Right atrium auricular region (tissue), 2 donors: ENCODE measurements at regions not wholly inside any gene's neighbourhood (a gene's known extent, or its start where the extent isn't known, plus 50 kb on each side); places are given as distances from the start of the nearest gene placed in this dataset.

ENCODE experiments used
- DNase-seq: peaks from one replicate; pipeline ENCODE4 v3.0.0-alpha.2; 2019; ENCODE audit warnings: low spot score
- H3K27ac ChIP-seq, 2 donors: fragments of 200-600 bp; sonication (generic); 1 replicate in 1 of 2; 2 replicates in 1 of 2; pipeline ENCODE4 v1.5.1; 2016 to 2019
- H3K27me3 ChIP-seq, 2 donors: fragments of 200-600 bp; sonication (generic); one replicate each; pipeline versions ENCODE4 v1.5.1 to v1.6.0; 2017 to 2019
- H3K36me3 ChIP-seq: fragments of 200-600 bp; sonication (generic); one replicate; pipeline ENCODE4 v1.5.1; 2016
- H3K4me1 ChIP-seq, 2 donors: fragments of 200-600 bp; sonication (generic); one replicate each; pipeline versions ENCODE4 v1.5.1 to v1.6.0; 2017 to 2019
- H3K4me3 ChIP-seq, 2 donors: fragments of 200-600 bp; sonication (generic); 1 replicate in 1 of 2; 2 replicates in 1 of 2; pipeline ENCODE4 v1.5.1; 2017 to 2019; ENCODE audit warnings: mild to moderate bottlenecking in 1 of 2, moderate library complexity in 1 of 2
- H3K9me3 ChIP-seq, 2 donors: fragments of 200-600 bp; sonication (generic); one replicate each; pipeline ENCODE4 v1.5.1; 2019
- CTCF ChIP-seq, 2 donors: fragments of 200-600 bp; sonication (generic); IDR thresholded peaks; one replicate each; pipeline ENCODE4 v1.5.1; 2019; ENCODE audit warnings: antibody characterized with exemption in 2 of 2

GRCh38 chr20:55596431-55596830 is 408.9 kb downstream of the CBLN4 start:
- no peak overlapping the region for H3K27ac ChIP-seq
- no peak overlapping the region for H3K4me3 ChIP-seq
- TF ChIP-seq CTCF (IDR thresholded peaks at IDR 0.05): no peak
- no peaks in the 10 kb centered on the region for H3K9me3 ChIP-seq
- H3K4me1 ChIP-seq: no peaks in the 10 kb centered on the region
- no peaks in the 10 kb centered on the region for H3K36me3 ChIP-seq
- DNase-seq: no peak
- H3K27me3 ChIP-seq: no peaks in the 10 kb centered on the region

DNA sequence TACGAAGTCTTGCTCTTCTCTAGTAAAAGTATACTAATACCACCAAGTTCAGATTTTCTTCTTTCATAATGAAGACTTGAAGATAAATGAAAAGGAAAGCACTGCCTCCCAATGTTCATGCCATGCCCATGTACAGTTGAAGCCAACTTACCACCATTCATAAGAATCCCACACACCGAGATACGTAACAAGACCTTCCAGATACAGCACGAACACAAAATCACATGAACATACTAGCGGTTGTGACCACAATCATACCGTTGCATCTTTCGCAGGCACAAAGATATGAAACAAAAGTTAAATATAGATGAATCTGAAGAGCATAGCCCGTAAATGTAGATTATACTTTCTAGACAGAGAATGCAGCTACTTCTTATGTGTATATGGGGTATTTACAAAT is 412.5 kb downstream of the CBLN4 start:
- TF ChIP-seq CTCF (IDR thresholded peaks at IDR 0.05): no peak
- Histone ChIP-seq H3K36me3 (no peaks in the 10 kb centered on the region), H3K4me3 (no peak overlapping the region), H3K27ac (no peak overlapping the region), H3K27me3 (no peaks in the 10 kb centered on the region), H3K4me1 (no peaks in the 10 kb centered on the region), H3K9me3 (no peaks in the 10 kb centered on the region)
- DNase-seq: no peak

- H3K27ac ChIP-seq: no peak overlapping the region
- no peak for TF ChIP-seq CTCF (IDR thresholded peaks at IDR 0.05)
- no peaks in the 10 kb centered on the region for H3K9me3 ChIP-seq
- no peaks in the 10 kb centered on the region for H3K27me3 ChIP-seq
- no peak overlapping the region for H3K4me3 ChIP-seq
- no peaks in the 10 kb centered on the region for H3K36me3 ChIP-seq
- H3K4me1 ChIP-seq: no peaks in the 10 kb centered on the region
- no peak for DNase-seq
Observed at GRCh38 chr20:55586610-55587009, 418.7 kb downstream of the CBLN4 start.

DNA sequence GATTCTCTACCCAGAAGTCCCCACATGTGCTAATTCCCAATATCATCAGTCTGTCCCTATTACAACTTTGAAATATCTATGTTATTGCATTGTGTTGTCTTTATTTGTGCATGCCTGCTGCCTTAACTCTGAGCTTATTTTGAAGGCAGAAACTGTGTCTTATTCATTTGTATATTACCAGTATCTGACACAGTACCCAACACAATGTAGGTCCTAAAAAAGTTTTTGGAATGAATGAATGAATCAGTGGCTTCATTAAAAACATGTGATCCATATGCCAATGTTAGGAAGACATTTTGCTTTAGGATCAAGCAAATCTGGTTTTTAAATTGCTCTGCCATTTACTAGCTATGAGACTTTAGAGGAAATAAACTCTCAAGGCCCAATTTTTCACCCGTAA is 420.4 kb downstream of the CBLN4 start:
- Histone ChIP-seq H3K27ac (no peak overlapping the region), H3K27me3 (no peaks in the 10 kb centered on the region), H3K9me3 (no peaks in the 10 kb centered on the region), H3K36me3 (no peaks in the 10 kb centered on the region), H3K4me3 (no peak overlapping the region), H3K4me1 (no peaks in the 10 kb centered on the region)
- no peak for DNase-seq
- no peak for TF ChIP-seq CTCF (IDR thresholded peaks at IDR 0.05)

DNA sequence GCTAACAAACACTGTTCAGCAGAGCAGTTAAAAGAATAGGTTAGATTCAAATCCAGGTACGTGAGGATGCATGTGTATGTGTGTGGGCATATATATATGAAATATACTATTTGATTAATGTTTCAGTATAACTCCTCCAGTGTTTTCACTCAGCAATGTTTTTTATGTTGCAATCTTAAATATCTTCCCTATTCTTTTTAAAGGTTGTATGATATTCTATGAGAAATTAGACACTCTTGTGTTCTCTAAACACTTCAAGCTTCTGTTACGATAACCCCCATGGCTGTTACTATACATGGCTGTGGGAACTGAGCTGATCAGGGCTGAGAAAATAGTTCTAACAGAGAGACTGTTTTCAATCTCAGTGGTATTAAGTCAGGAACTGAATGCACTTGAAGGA is 421.0 kb downstream of the CBLN4 start:
- Histone ChIP-seq H3K36me3 (no peaks in the 10 kb centered on the region), H3K9me3 (no peaks in the 10 kb centered on the region), H3K4me3 (no peak overlapping the region), H3K4me1 (no peaks in the 10 kb centered on the region), H3K27ac (no peak overlapping the region), H3K27me3 (no peaks in the 10 kb centered on the region)
- DNase-seq: no peak
- TF ChIP-seq CTCF (IDR thresholded peaks at IDR 0.05): no peak

DNA sequence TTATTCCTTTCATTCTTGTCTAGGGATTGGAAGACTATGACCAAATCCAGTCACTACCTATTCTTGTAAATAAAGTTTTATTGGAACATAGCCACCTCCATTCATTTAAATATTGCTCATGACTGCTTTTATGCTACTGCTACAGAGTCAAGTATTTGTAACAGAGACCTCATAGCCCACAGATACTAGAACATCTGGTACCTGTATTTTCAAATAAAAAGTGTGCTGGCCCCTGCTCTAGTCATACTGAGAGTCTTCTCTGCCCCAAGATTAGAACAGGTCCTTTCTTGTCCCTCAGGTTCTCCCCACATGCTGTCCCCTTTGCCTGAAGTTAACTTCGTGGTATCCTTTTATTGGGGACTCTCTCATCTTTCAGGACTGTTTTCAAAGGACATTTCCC is 422.3 kb downstream of the CBLN4 start:
- Histone ChIP-seq H3K36me3 (no peaks in the 10 kb centered on the region), H3K9me3 (no peaks in the 10 kb centered on the region), H3K4me1 (no peaks in the 10 kb centered on the region), H3K27ac (no peak overlapping the region), H3K4me3 (no peak overlapping the region), H3K27me3 (no peaks in the 10 kb centered on the region)
- TF ChIP-seq CTCF (IDR thresholded peaks at IDR 0.05): no peak
- no peak for DNase-seq
